Esophagus mucosa (tissue), 1 donor: ENCODE measurements at regions not wholly inside any gene's neighbourhood (a gene's known extent, or its start where the extent isn't known, plus 50 kb on each side); places are given as distances from the start of the nearest gene placed in this dataset.
"Not testable (repeated sequence)": the region's sequence is repeated elsewhere in the genome, so short reads cannot be mapped to it uniquely, and the experiment has no call there.

ENCODE experiments used
- ATAC-seq: fragments of 200-7000 bp; cut with Tn5 transposase; one replicate; pipeline ENCODE4 v1.9.1; 2020
- donor health status: DM: yes; HTN: yes; CAD: no.

GRCh38 chr12:23388898-23389297 is 560.6 kb downstream of the SOX5 start:
- ATAC-seq, result not testable (repeated sequence)

- not testable (repeated sequence) for ATAC-seq
Observed at GRCh38 chr12:23389315-23389714, 560.2 kb downstream of the SOX5 start.

- ATAC-seq, result no peak
Observed at GRCh38 chr12:23399402-23399933, 550.0 kb downstream of the SOX5 start.

GRCh38 chr12:23415180-23415579 is 534.3 kb downstream of the SOX5 start:
- ATAC-seq, result no peak

GRCh38 chr12:23421556-23421955 is 527.9 kb downstream of the SOX5 start:
- ATAC-seq, result no peak

GRCh38 chr12:23423097-23423687 is 526.3 kb downstream of the SOX5 start:
- ATAC-seq, result no peak

- no peak for ATAC-seq
Observed at GRCh38 chr12:23423796-23424195, 525.7 kb downstream of the SOX5 start.

- ATAC-seq, result no peak
Observed at GRCh38 chr12:23424685-23425084, 524.8 kb downstream of the SOX5 start.

GRCh38 chr12:23426328-23426727 is 523.1 kb downstream of the SOX5 start:
- ATAC-seq, result no peak

GRCh38 chr12:23428758-23429157 is 520.7 kb downstream of the SOX5 start:
- no peak for ATAC-seq

- ATAC-seq, result no peak
Observed at GRCh38 chr12:23431006-23431405, 518.5 kb downstream of the SOX5 start.

GRCh38 chr12:23433121-23433520 is 516.3 kb downstream of the SOX5 start:
- no peak for ATAC-seq

GRCh38 chr12:23434154-23434553 is 515.3 kb downstream of the SOX5 start:
- ATAC-seq, result no peak

GRCh38 chr12:23446746-23447145 is 502.7 kb downstream of the SOX5 start:
- ATAC-seq, result no peak

GRCh38 chr12:23450810-23451209 is 498.7 kb downstream of the SOX5 start:
- no peak for ATAC-seq

GRCh38 chr12:23455283-23455682 is 494.2 kb downstream of the SOX5 start:
- no peak for ATAC-seq

GRCh38 chr12:23458640-23459039 is 490.8 kb downstream of the SOX5 start:
- ATAC-seq, result no peak

GRCh38 chr12:23462546-23462945 is 486.9 kb downstream of the SOX5 start:
- ATAC-seq, result no peak

- no peak for ATAC-seq
Observed at GRCh38 chr12:23463172-23463571, 486.3 kb downstream of the SOX5 start.

- no peak for ATAC-seq
Observed at GRCh38 chr12:23464241-23464812, 485.1 kb downstream of the SOX5 start.

GRCh38 chr12:23472329-23472971 is 477.0 kb downstream of the SOX5 start:
- peak; percentile 96 for ATAC-seq

GRCh38 chr12:23473071-23473470 is 476.4 kb downstream of the SOX5 start:
- ATAC-seq, result no peak

GRCh38 chr12:23474438-23474976 is 475.0 kb downstream of the SOX5 start:
- ATAC-seq, result no peak
